ENCODE measurements at regions not wholly inside any gene's neighbourhood (a gene's known extent, or its start where the extent isn't known, plus 50 kb on each side); places are given as distances from the start of the nearest gene placed in this dataset.

- Histone ChIP-seq H3K4me1 (ENCODE audit: control insufficient read depth in 1 of 2, extremely low read depth in 1 of 2, insufficient read depth in 2 of 2, low read length in 2 of 2) (no peaks in the 10 kb centered on the region), H3K36me3 (ENCODE audit: control insufficient read depth in 2 of 2, extremely low read depth in 1 of 2, insufficient read depth in 1 of 2, low read length in 1 of 2) (no peaks in the 10 kb centered on the region), H3K27ac (ENCODE audit: low read length) (no peak overlapping the region), H3K4me3 (ENCODE audit: control insufficient read depth in 1 of 2, extremely low read depth in 1 of 2, low read length in 1 of 2) (no peak overlapping the region), H3K9me3 (no peaks in the 10 kb centered on the region), H3K27me3 (replicated peaks in 1 of 2; ENCODE audit: control insufficient read depth in 2 of 2, extremely low read depth in 1 of 2, insufficient read depth in 2 of 2, low read length in 1 of 2) (no peaks in the 10 kb centered on the region)
- peaks cover 1 to 2% of the 10 kb centered on the region in 2 donors for H3K27me3 Mint-ChIP-seq
- ATAC-seq (replicated peaks in 1 of 4) (no peak), DNase-seq (no peak)
- no peaks in the 10 kb centered on the region for H3K4me1 Mint-ChIP-seq
- ChIA-PET POLR2A (no interaction called here), CTCF (interaction anchor here in 1 of 2 donors (0.5 kb wide), 1 partner anchor 50 kb away, joined by 3 read pairs; no protein-coding TSS in a partner anchor)
- H3K36me3 Mint-ChIP-seq: no peaks in the 10 kb centered on the region
- peaks cover 0 to 3% (median 0%) of the 10 kb centered on the region in 3 donors for H3K9me3 Mint-ChIP-seq
- no peak overlapping the region for H3K27ac Mint-ChIP-seq
- H3K4me3 Mint-ChIP-seq: no peak overlapping the region
- WGBS (ENCODE audit: insufficient coverage): 89% methylated on average over 3 of the region's 6 CpGs
Measured at GRCh38 chr12:65634626-65635331, 189.5 kb upstream of the HMGA2 start.

DNA sequence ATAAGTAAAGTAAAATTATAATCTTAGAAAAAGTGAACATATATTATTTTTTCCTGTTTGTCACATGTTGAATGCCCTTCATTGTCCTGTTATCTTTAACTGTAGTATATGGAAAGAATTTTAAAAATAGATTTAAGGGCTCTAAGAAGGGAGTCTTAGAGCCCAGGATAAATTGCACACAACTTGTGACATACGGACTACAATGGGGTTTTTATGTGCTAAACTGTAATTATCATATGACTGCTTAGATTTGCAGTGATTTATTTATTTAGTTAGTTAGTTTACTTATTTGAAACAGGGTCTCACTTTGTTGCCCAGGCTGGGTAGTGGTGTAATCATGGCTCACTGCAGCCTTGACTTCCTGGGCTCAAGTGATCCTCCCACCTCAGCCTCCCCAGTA lies 187.8 kb upstream of the HMGA2 start:
- no peak for ATAC-seq (replicated peaks in 1 of 4)
- ChIA-PET POLR2A (no interaction called here), CTCF (no interaction called here)
- no peak overlapping the region for H3K4me3 ChIP-seq (ENCODE audit: control insufficient read depth in 1 of 2, extremely low read depth in 1 of 2, low read length in 1 of 2)
- no peaks in the 10 kb centered on the region for H3K4me1 ChIP-seq (ENCODE audit: control insufficient read depth in 1 of 2, extremely low read depth in 1 of 2, insufficient read depth in 2 of 2, low read length in 2 of 2)
- H3K4me1 Mint-ChIP-seq: no peaks in the 10 kb centered on the region
- H3K4me3 Mint-ChIP-seq: no peak overlapping the region
- peaks cover 2 to 4% of the 10 kb centered on the region in 2 donors for H3K27me3 Mint-ChIP-seq
- no peaks in the 10 kb centered on the region for H3K36me3 ChIP-seq (ENCODE audit: control insufficient read depth in 2 of 2, extremely low read depth in 1 of 2, insufficient read depth in 1 of 2, low read length in 1 of 2)
- H3K9me3 ChIP-seq: no peaks in the 10 kb centered on the region
- H3K27me3 ChIP-seq (replicated peaks in 1 of 2; ENCODE audit: control insufficient read depth in 2 of 2, extremely low read depth in 1 of 2, insufficient read depth in 2 of 2, low read length in 1 of 2): no peaks in the 10 kb centered on the region
- H3K9me3 Mint-ChIP-seq: peaks cover 0 to 6% (median 0%) of the 10 kb centered on the region in 3 donors
- WGBS (ENCODE audit: insufficient coverage): 80% methylated on average over 1 of the region's 1 CpG
- no peaks in the 10 kb centered on the region for H3K36me3 Mint-ChIP-seq
- H3K27ac ChIP-seq (ENCODE audit: low read length): no peak overlapping the region
- no peak overlapping the region for H3K27ac Mint-ChIP-seq
- DNase-seq: no peak

GRCh38 chr12:65637150-65637549 lies 187.1 kb upstream of the HMGA2 start:
- CTCF ChIA-PET: no interaction called here
- H3K27ac Mint-ChIP-seq: no peak overlapping the region

GRCh38 chr12:65637774-65638173 lies 186.5 kb upstream of the HMGA2 start:
- POLR2A ChIA-PET: no interaction called here
- Mint-ChIP-seq H3K27me3 (peaks cover 0 to 4% of the 10 kb centered on the region in 2 donors), H3K4me3 (no peak overlapping the region)

More at GRCh38 chr12:65637150-65637549, 187.1 kb upstream of the HMGA2 start:
- POLR2A ChIA-PET: no interaction called here
- no peaks in the 10 kb centered on the region for H3K36me3 ChIP-seq (ENCODE audit: control insufficient read depth in 2 of 2, extremely low read depth in 1 of 2, insufficient read depth in 1 of 2, low read length in 1 of 2)
- H3K4me3 ChIP-seq (ENCODE audit: control insufficient read depth in 1 of 2, extremely low read depth in 1 of 2, low read length in 1 of 2): no peak overlapping the region
- no peaks in the 10 kb centered on the region for H3K27me3 ChIP-seq (replicated peaks in 1 of 2; ENCODE audit: control insufficient read depth in 2 of 2, extremely low read depth in 1 of 2, insufficient read depth in 2 of 2, low read length in 1 of 2)
- DNase-seq (no peak), ATAC-seq (replicated peaks in 1 of 4) (no peak)
- no peaks in the 10 kb centered on the region for H3K4me1 ChIP-seq (ENCODE audit: control insufficient read depth in 1 of 2, extremely low read depth in 1 of 2, insufficient read depth in 2 of 2, low read length in 2 of 2)
- no peaks in the 10 kb centered on the region for H3K9me3 ChIP-seq
- Mint-ChIP-seq H3K4me1 (no peaks in the 10 kb centered on the region), H3K36me3 (no peaks in the 10 kb centered on the region), H3K27me3 (peaks cover 2 to 4% of the 10 kb centered on the region in 2 donors), H3K4me3 (no peak overlapping the region), H3K9me3 (peaks cover 0 to 6% (median 0%) of the 10 kb centered on the region in 3 donors)
- WGBS (ENCODE audit: insufficient coverage): no CpG with 5 or more reads among the region's 2 CpGs
- H3K27ac ChIP-seq (ENCODE audit: low read length): no peak overlapping the region

GRCh38 chr12:65638324-65638723 lies 186.0 kb upstream of the HMGA2 start:
- Mint-ChIP-seq H3K36me3 (no peaks in the 10 kb centered on the region), H3K27ac (no peak overlapping the region), H3K9me3 (peaks cover 0 to 6% (median 0%) of the 10 kb centered on the region in 3 donors), H3K4me3 (no peak overlapping the region), H3K27me3 (peaks cover 0 to 7% of the 10 kb centered on the region in 2 donors), H3K4me1 (no peaks in the 10 kb centered on the region)
- Histone ChIP-seq H3K9me3 (no peaks in the 10 kb centered on the region), H3K27ac (ENCODE audit: low read length) (no peak overlapping the region), H3K27me3 (replicated peaks in 1 of 2; ENCODE audit: control insufficient read depth in 2 of 2, extremely low read depth in 1 of 2, insufficient read depth in 2 of 2, low read length in 1 of 2) (no peaks in the 10 kb centered on the region), H3K4me1 (ENCODE audit: control insufficient read depth in 1 of 2, extremely low read depth in 1 of 2, insufficient read depth in 2 of 2, low read length in 2 of 2) (no peaks in the 10 kb centered on the region), H3K4me3 (ENCODE audit: control insufficient read depth in 1 of 2, extremely low read depth in 1 of 2, low read length in 1 of 2) (no peak overlapping the region), H3K36me3 (ENCODE audit: control insufficient read depth in 2 of 2, extremely low read depth in 1 of 2, insufficient read depth in 1 of 2, low read length in 1 of 2) (no peaks in the 10 kb centered on the region)
- ATAC-seq (replicated peaks in 1 of 4) (no peak), DNase-seq (no peak)
- POLR2A ChIA-PET: no interaction called here
- CTCF ChIA-PET: no interaction called here

More at GRCh38 chr12:65637774-65638173, 186.5 kb upstream of the HMGA2 start:
- H3K36me3 ChIP-seq (ENCODE audit: control insufficient read depth in 2 of 2, extremely low read depth in 1 of 2, insufficient read depth in 1 of 2, low read length in 1 of 2): no peaks in the 10 kb centered on the region
- DNase-seq: no peak
- Mint-ChIP-seq H3K4me1 (no peaks in the 10 kb centered on the region), H3K27ac (no peak overlapping the region), H3K36me3 (no peaks in the 10 kb centered on the region), H3K9me3 (peaks cover 0 to 6% (median 0%) of the 10 kb centered on the region in 3 donors)
- H3K4me1 ChIP-seq (ENCODE audit: control insufficient read depth in 1 of 2, extremely low read depth in 1 of 2, insufficient read depth in 2 of 2, low read length in 2 of 2): no peaks in the 10 kb centered on the region
- CTCF ChIA-PET: no interaction called here
- ATAC-seq (replicated peaks in 1 of 4): no peak
- H3K4me3 ChIP-seq (ENCODE audit: control insufficient read depth in 1 of 2, extremely low read depth in 1 of 2, low read length in 1 of 2): no peak overlapping the region
- no peaks in the 10 kb centered on the region for H3K9me3 ChIP-seq
- no peaks in the 10 kb centered on the region for H3K27me3 ChIP-seq (replicated peaks in 1 of 2; ENCODE audit: control insufficient read depth in 2 of 2, extremely low read depth in 1 of 2, insufficient read depth in 2 of 2, low read length in 1 of 2)
- H3K27ac ChIP-seq (ENCODE audit: low read length): no peak overlapping the region
- WGBS (ENCODE audit: insufficient coverage): no CpG with 5 or more reads among the region's 5 CpGs

DNA sequence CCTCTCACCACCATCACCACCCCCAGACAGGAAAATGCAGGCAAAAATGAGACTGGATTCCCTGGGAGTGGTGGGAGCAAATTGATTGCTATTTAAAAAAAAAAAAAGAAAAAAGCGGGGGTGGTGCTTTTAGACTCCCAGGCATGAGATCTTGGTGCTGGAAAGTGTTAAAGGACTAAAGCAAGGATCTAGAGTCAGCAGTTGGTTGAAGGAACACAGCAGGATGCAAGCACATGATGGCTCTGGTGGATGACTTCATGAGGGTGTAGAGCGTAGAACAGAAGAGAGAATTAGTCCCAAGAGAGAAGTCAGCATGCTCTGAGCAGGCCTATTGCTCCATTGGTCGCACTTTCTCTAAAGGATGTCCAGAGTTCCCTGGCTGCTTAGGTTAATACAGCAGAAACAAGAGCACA lies 183.8 kb upstream of the HMGA2 start:
- Mint-ChIP-seq H3K27me3 (peaks cover 0 to 7% of the 10 kb centered on the region in 2 donors), H3K4me1 (no peaks in the 10 kb centered on the region)

More for the DNA sequence above, 183.8 kb upstream of the HMGA2 start:
- Histone ChIP-seq H3K9me3 (no peaks in the 10 kb centered on the region), H3K27me3 (replicated peaks in 1 of 2; ENCODE audit: control insufficient read depth in 2 of 2, extremely low read depth in 1 of 2, insufficient read depth in 2 of 2, low read length in 1 of 2) (no peaks in the 10 kb centered on the region), H3K27ac (ENCODE audit: low read length) (no peak overlapping the region), H3K4me1 (ENCODE audit: control insufficient read depth in 1 of 2, extremely low read depth in 1 of 2, insufficient read depth in 2 of 2, low read length in 2 of 2) (no peaks in the 10 kb centered on the region), H3K36me3 (ENCODE audit: control insufficient read depth in 2 of 2, extremely low read depth in 1 of 2, insufficient read depth in 1 of 2, low read length in 1 of 2) (no peaks in the 10 kb centered on the region), H3K4me3 (ENCODE audit: control insufficient read depth in 1 of 2, extremely low read depth in 1 of 2, low read length in 1 of 2) (no peak overlapping the region)
- DNase-seq: no peak
- H3K9me3 Mint-ChIP-seq: peaks cover 0 to 3% (median 0%) of the 10 kb centered on the region in 3 donors
- no peak overlapping the region for H3K4me3 Mint-ChIP-seq
- H3K36me3 Mint-ChIP-seq: no peaks in the 10 kb centered on the region
- ATAC-seq (replicated peaks in 1 of 4): no peak
- ChIA-PET CTCF (no interaction called here), POLR2A (no interaction called here)
- 73% methylated on average over 2 of the region's 3 CpGs for WGBS (ENCODE audit: insufficient coverage)
- H3K27ac Mint-ChIP-seq: no peak overlapping the region

All from T-cell (primary cell).